K562 (cell line): ENCODE measurements at regions not wholly inside any gene's neighbourhood (a gene's known extent, or its start where the extent isn't known, plus 50 kb on each side); places are given as distances from the start of the nearest gene placed in this dataset.

Experiments
- ATAC-seq: fragments of 200-7000 bp; cut with Tn5 transposase; 3 replicates; pipeline ENCODE4 v1.9.1; 2020; ENCODE audit warnings: moderate library complexity
- BruUV-seq: library from RNA; stranded (reverse); fragments of 400-500 nt; replicated peaks from 2 replicates; lab custom pipeline; 2021; lab: Mats Ljungman, UMichigan
- CTCF ChIA-PET: fragments of 300-600 bp; formaldehyde crosslinking; extraction: SDS; loops from one replicate; lab custom pipeline; 2021; ENCODE audit warnings: low intra/inter-chr PET ratio; lab: Yijun Ruan, JAX
- POLR2A ChIA-PET: fragments of 300-600, 350-650 bp; sonication (Branson Sonifier 250); formaldehyde crosslinking; extraction: SDS; loops from one replicate; lab custom pipeline; 2021; ENCODE audit warnings: antibody characterized with exemption, inconsistent platforms; lab: Yijun Ruan, JAX
- DNase-seq, 4 experiments: peaks; one replicate each; pipeline versions ENCODE4 v3.0.0 to v3.0.0-alpha.2; 2011 to 2018; ENCODE audit warnings: low spot score in 3 of 4, mixed read lengths in 3 of 4; ENCODE audit errors: extremely low read depth in 1 of 4
- FAIRE-seq: peaks from 2 replicates; lab custom pipeline; 2011; peaks lifted over from hg19 to GRCh38; lab: Jason Lieb, UNC
- H2AFZ ChIP-seq: 2 replicates; pipeline ENCODE4 v1.6.0; 2011; ENCODE audit warnings: low read depth, low read length, control low read depth, inconsistent platforms
- H3K27ac ChIP-seq: fragments of 200-600 bp; 3 replicates; pipeline ENCODE4 v1.8.0; 2011; ENCODE audit warnings: low read depth, mild to moderate bottlenecking, control low read depth, inconsistent platforms, low read length, moderate library complexity, mixed read lengths; ENCODE audit errors: extremely low read depth
- H3K27me3 ChIP-seq, 2 experiments: fragments of 300-600 bp in 1 of 2; 2 replicates in 1 of 2; 3 replicates in 1 of 2; pipeline versions ENCODE4 v1.6.0 to v1.8.0; 2011; ENCODE audit warnings: inconsistent platforms in 2 of 2, low read length in 2 of 2, mild to moderate bottlenecking in 1 of 2, mixed read lengths in 1 of 2, moderate library complexity in 1 of 2; ENCODE audit not compliant: control insufficient read depth in 2 of 2, insufficient read depth in 2 of 2
- H3K36me3 ChIP-seq: fragments of 300-600 bp; 3 replicates; pipeline ENCODE4 v1.8.0; 2011; ENCODE audit warnings: mild to moderate bottlenecking, low read length, inconsistent platforms; ENCODE audit not compliant: control insufficient read depth, insufficient read depth
- H3K4me1 ChIP-seq, 2 experiments: fragments of 200-600 bp in 1 of 2; replicated peaks in 1 of 2; 2 replicates in 1 of 2; 3 replicates in 1 of 2; pipeline versions ENCODE4 v1.5.1 to v1.8.0; 2011; ENCODE audit warnings: inconsistent platforms in 2 of 2, low read length in 2 of 2, mild to moderate bottlenecking in 1 of 2, mixed read lengths in 1 of 2, moderate library complexity in 1 of 2; ENCODE audit not compliant: control insufficient read depth in 2 of 2, insufficient read depth in 2 of 2
- H3K4me2 ChIP-seq: 2 replicates; pipeline ENCODE4 v1.6.1; 2011; ENCODE audit warnings: low read length, control low read depth, inconsistent platforms, mixed read lengths; ENCODE audit not compliant: insufficient read depth
- H3K4me3 ChIP-seq: fragments of 200-600 bp; sonication (generic), shearing (Covaris generic); 2 replicates; pipeline ENCODE4 v1.5.1; 2016; ENCODE audit warnings: control low read depth, inconsistent platforms
- H3K79me2 ChIP-seq: fragments of 200-600 bp; 3 replicates; pipeline ENCODE4 v1.8.0; 2011; ENCODE audit warnings: low read length, inconsistent platforms; ENCODE audit not compliant: control insufficient read depth, insufficient read depth
- H3K9ac ChIP-seq, 2 experiments: 2 replicates each; pipeline versions ENCODE4 v1.6.0 to v1.6.1; 2011; ENCODE audit warnings: low read depth in 2 of 2, low read length in 2 of 2, control low read depth in 1 of 2, inconsistent platforms in 1 of 2, mild to moderate bottlenecking in 1 of 2, mixed read lengths in 1 of 2; ENCODE audit not compliant: insufficient read depth in 1 of 2
- H3K9me1 ChIP-seq: one replicate; pipeline ENCODE4 v1.6.0; 2011; ENCODE audit warnings: inconsistent platforms, mild to moderate bottlenecking, low read length, moderate library complexity; ENCODE audit not compliant: control insufficient read depth, insufficient read depth
- H3K9me3 ChIP-seq: replicated peaks from 2 replicates; pipeline ENCODE4 v1.5.1; 2011; ENCODE audit warnings: low read depth, low read length, inconsistent platforms; ENCODE audit not compliant: control insufficient read depth, insufficient read depth
- H4K20me1 ChIP-seq: replicated peaks from 2 replicates; pipeline ENCODE4 v1.6.1; 2011; ENCODE audit warnings: low read length, inconsistent platforms, mixed read lengths; ENCODE audit not compliant: control insufficient read depth, insufficient read depth
- GATA2 ChIP-seq: sonication (generic); formaldehyde crosslinking; IDR thresholded peaks from 2 replicates; pipeline ENCODE4 v1.4.0; 2020; ENCODE audit warnings: mild to moderate bottlenecking, missing genetic modification reagents
- KLF1 ChIP-seq: fragments of 450-650 bp; IDR thresholded peaks from 2 replicates; pipeline ENCODE4 v1.6.1; 2016; ENCODE audit warnings: missing genetic modification characterization, missing compliant biosample characterization
- KLF6 ChIP-seq: fragments of 250-450 bp; sonication (Bioruptor Pico); IDR thresholded peaks from 2 replicates; pipeline ENCODE4 v1.4.0; 2020; ENCODE audit warnings: mild to moderate bottlenecking, moderate library complexity, borderline replicate concordance
- SP1 ChIP-seq: sonication (generic); formaldehyde crosslinking; IDR thresholded peaks from 2 replicates; pipeline ENCODE4 v1.8.1; 2022; ENCODE audit warnings: mild to moderate bottlenecking, missing genetic modification reagents
- ZBTB11 ChIP-seq, 3 experiments: fragments of 200-800 bp in 1 of 3; fragments of 250-450 bp in 1 of 3; fragments of 450-650 bp in 1 of 3; sonication (Bioruptor Pico) in 1 of 3; sonication (Bioruptor generic) in 1 of 3; formaldehyde crosslinking in 1 of 3; IDR thresholded peaks; 2 replicates each; pipeline versions ENCODE4 v1.6.1 to v1.8.0; 2016 to 2022; ENCODE audit warnings: mild to moderate bottlenecking in 2 of 3, missing genetic modification characterization in 2 of 3, missing compliant biosample characterization in 1 of 3, moderate library complexity in 1 of 3
- WGBS: fragments of 100-300 bp; shearing (Covaris generic); methylation state at CpG from one replicate; pipeline ENCODE4 v1.1.6; 2016; ENCODE audit warnings: low coverage, mixed read lengths; ENCODE audit not compliant: insufficient coverage; ENCODE audit errors: missing lambda C conversion rate; 5-methylcytosine and 5-hydroxymethylcytosine counted together
- in situ Hi-C: fragments of 300-500 bp; cut with MboI; formaldehyde crosslinking; loops from 4 replicates; pipeline ENCODE4 v1.15.0; 2018; ENCODE audit warnings: inconsistent platforms, mixed read lengths
- intact Hi-C: fragments of 100-400 bp; cut with micrococcal nuclease; formaldehyde crosslinking; loops from 2 replicates; pipeline ENCODE4 v1.14.2; 2022

GRCh38 chr18:39375066-39375465 is 1809.5 kb upstream of the CELF4 start:
- Histone ChIP-seq H3K36me3 (no peaks in the 10 kb centered on the region), H3K27ac (no peak overlapping the region), H3K4me2 (no peak overlapping the region), H3K27me3 (no peaks in the 10 kb centered on the region), H3K79me2 (no peaks in the 10 kb centered on the region), H2AFZ (no peak overlapping the region), H3K9me3 (no peaks in the 10 kb centered on the region), H3K9ac (no peak overlapping the region), H3K4me1 (no peaks in the 10 kb centered on the region), H4K20me1 (no peaks in the 10 kb centered on the region), H3K4me3 (no peak overlapping the region), H3K9me1 (no peaks in the 10 kb centered on the region)
- WGBS: 0% methylated on average over 2 of the region's 2 CpGs
- intact Hi-C loops (no loop called here), in situ Hi-C loops (no loop called here)
- BruUV-seq: no TSS peak
- ATAC-seq: no peak
- CTCF ChIA-PET: no interaction called here
- POLR2A ChIA-PET: no interaction called here
- FAIRE-seq: no peak
- DNase-seq: no peak
- TF ChIP-seq KLF1 (no peak), KLF6 (CRISPR knock-in tag) (no peak), GATA2 (CRISPR knock-in tag) (no peak), SP1 (no peak), ZBTB11 (CRISPR knock-in tag; IDR thresholded peaks at IDR 0.05) (no peak)
